Stimulated activated CD4-positive, alpha-beta T cell treated with anti-CD3 and anti-CD28 coated beads, Interleukin-1b, Interleukin-23, amount 100 ng/mL, for 1 hour (primary cell): ENCODE measurements at regions not wholly inside any gene's neighbourhood (a gene's known extent, or its start where the extent isn't known, plus 50 kb on each side); places are given as distances from the start of the nearest gene placed in this dataset.

Source experiments
- DNase-seq, 2 donors: peaks; one replicate each; pipeline ENCODE4 v3.0.0-alpha.2; 2020; ENCODE audit warnings: low read depth in 2 of 2

- no peak for DNase-seq
These were observed 72.4 kb upstream of the MKLN1 start for GRCh38 chr7:131255242-131255641.

GRCh38 chr7:131261476-131261994 is 66.1 kb upstream of the MKLN1 start:
- DNase-seq, result no peak

GRCh38 chr7:131265227-131265626 is 62.4 kb upstream of the MKLN1 start:
- DNase-seq, result no peak

GRCh38 chr7:131267631-131268030 is 60.0 kb upstream of the MKLN1 start:
- DNase-seq, result no peak

GRCh38 chr7:131268906-131269305 is 58.8 kb upstream of the MKLN1 start:
- no peak for DNase-seq

GRCh38 chr7:131272086-131272485 is 55.6 kb upstream of the MKLN1 start:
- DNase-seq, result no peak

- DNase-seq, result no peak
These were observed 52.7 kb upstream of the MKLN1 start for GRCh38 chr7:131274986-131275385.

GRCh38 chr7:131276190-131276589 is 51.5 kb upstream of the MKLN1 start:
- DNase-seq, result no peak

- no peak for DNase-seq
These were observed 50.9 kb upstream of the MKLN1 start for GRCh38 chr7:131276748-131277147.
